Kidney (tissue), 13 donors: ENCODE measurements at regions not wholly inside any gene's neighbourhood (a gene's known extent, or its start where the extent isn't known, plus 50 kb on each side); places are given as distances from the start of the nearest gene placed in this dataset.

Experiments
- DNase-seq, 5 donors: peaks; one replicate each; pipeline ENCODE4 v3.0.0-alpha.2; 2013 to 2020
- FAIRE-seq: peaks from 2 replicates; lab custom pipeline; 2012; peaks lifted over from hg19 to GRCh38; lab: Jason Lieb, UNC
- H3K27ac ChIP-seq, 2 donors: one replicate each; pipeline ENCODE4 v1.7.0; 2013; ENCODE audit warnings: low read depth in 2 of 2, low read length in 2 of 2, inconsistent platforms in 1 of 2
- H3K27me3 ChIP-seq: one replicate; pipeline ENCODE4 v1.7.1; 2013; ENCODE audit warnings: low read length, inconsistent platforms; ENCODE audit not compliant: control insufficient read depth, insufficient read depth
- H3K36me3 ChIP-seq, 3 donors: one replicate each; pipeline versions ENCODE4 v1.7.0 to v1.7.1; 2013; ENCODE audit warnings: low read length in 3 of 3, control low read depth in 1 of 3, inconsistent platforms in 1 of 3; ENCODE audit not compliant: insufficient read depth in 3 of 3, control insufficient read depth in 2 of 3
- H3K4me1 ChIP-seq, 3 donors: one replicate each; pipeline versions ENCODE4 v1.7.0 to v1.7.1; 2013; ENCODE audit warnings: low read length in 3 of 3, inconsistent platforms in 1 of 3, low read depth in 1 of 3; ENCODE audit not compliant: control insufficient read depth in 2 of 3, insufficient read depth in 2 of 3
- H3K4me3 ChIP-seq, 3 donors: one replicate each; pipeline versions ENCODE4 v1.7.0 to v1.8.1; 2013; ENCODE audit warnings: low read length in 3 of 3, control low read depth in 1 of 3, inconsistent platforms in 1 of 3
- H3K9ac ChIP-seq, 3 donors: one replicate each; pipeline versions ENCODE4 v1.7.0 to v1.7.1; 2013; ENCODE audit warnings: low read length in 3 of 3, control low read depth in 1 of 3, inconsistent platforms in 1 of 3
- H3K9me3 ChIP-seq, 3 donors: one replicate each; pipeline versions ENCODE4 v1.7.0 to v1.7.1; 2013; ENCODE audit warnings: low read length in 3 of 3, control low read depth in 1 of 3, inconsistent platforms in 1 of 3; ENCODE audit not compliant: control insufficient read depth in 2 of 3, insufficient read depth in 1 of 3
- CTCF ChIP-seq: IDR thresholded peaks from 3 replicates; pipeline ENCODE4 v1.5.1; 2012; ENCODE audit warnings: mild to moderate bottlenecking, moderate library complexity, borderline replicate concordance; ENCODE audit not compliant: insufficient read depth; ENCODE audit errors: extremely low read depth
- intact Hi-C: fragments of 100-400 bp; cut with DNase I; formaldehyde crosslinking; loops from one replicate; pipeline ENCODE4 v1.11.1; 2022
- donor health status: control.
- donor health status: control.
- donor health status: control.
- donor health status: control.
- donor health status: control.
- donor health status: DM: yes; HTN: yes; CAD: no.
- donor health status: Normal renal cell carcinoma (clear cell type).

GRCh38 chr7:8833355-8833754 lies 399.9 kb downstream of the NXPH1 start:
- Histone ChIP-seq H3K36me3 (no peaks in the 10 kb centered on the region), H3K4me1 (no peaks in the 10 kb centered on the region), H3K9me3 (no peaks in the 10 kb centered on the region), H3K9ac (no peak overlapping the region), H3K27ac (no peak overlapping the region), H3K4me3 (no peak overlapping the region), H3K27me3 (no peaks in the 10 kb centered on the region)
- intact Hi-C loops: no loop called here
- DNase-seq: no peak
- no peak for FAIRE-seq
- no peak for TF ChIP-seq CTCF

GRCh38 chr7:8841171-8841570 lies 407.8 kb downstream of the NXPH1 start:
- Histone ChIP-seq H3K9me3 (no peaks in the 10 kb centered on the region), H3K4me1 (no peaks in the 10 kb centered on the region)
- FAIRE-seq: no peak

GRCh38 chr7:8871716-8872115 lies 438.3 kb downstream of the NXPH1 start:
- H3K4me3 ChIP-seq: no peak overlapping the region
- intact Hi-C loops: no loop called here
- no peak for TF ChIP-seq CTCF
- no peak overlapping the region for H3K9ac ChIP-seq
- FAIRE-seq: no peak
- no peaks in the 10 kb centered on the region for H3K27me3 ChIP-seq
- H3K27ac ChIP-seq: no peak overlapping the region
- no peaks in the 10 kb centered on the region for H3K9me3 ChIP-seq
- H3K36me3 ChIP-seq: no peaks in the 10 kb centered on the region
- no peak for DNase-seq
- no peaks in the 10 kb centered on the region for H3K4me1 ChIP-seq

More at GRCh38 chr7:8841171-8841570, 407.8 kb downstream of the NXPH1 start:
- Histone ChIP-seq H3K4me3 (no peak overlapping the region), H3K36me3 (no peaks in the 10 kb centered on the region), H3K27me3 (no peaks in the 10 kb centered on the region), H3K9ac (no peak overlapping the region), H3K27ac (no peak overlapping the region)
- intact Hi-C loops: no loop called here
- no peak for TF ChIP-seq CTCF
- no peak for DNase-seq

- H3K9me3 ChIP-seq: no peaks in the 10 kb centered on the region
- intact Hi-C loops: no loop called here
- FAIRE-seq: no peak
Observed at GRCh38 chr7:8881916-8882315, 448.5 kb downstream of the NXPH1 start.

More at GRCh38 chr7:8881916-8882315, 448.5 kb downstream of the NXPH1 start:
- H3K9ac ChIP-seq: no peak overlapping the region
- TF ChIP-seq CTCF: no peak
- H3K27me3 ChIP-seq: no peaks in the 10 kb centered on the region
- DNase-seq: peak in 1 of 5 donors; percentile 2
- H3K36me3 ChIP-seq: no peaks in the 10 kb centered on the region
- no peak overlapping the region for H3K4me3 ChIP-seq
- H3K27ac ChIP-seq: no peak overlapping the region
- H3K4me1 ChIP-seq: no peaks in the 10 kb centered on the region
